H9 (cell line): ENCODE measurements at regions not wholly inside any gene's neighbourhood (a gene's known extent, or its start where the extent isn't known, plus 50 kb on each side); places are given as distances from the start of the nearest gene placed in this dataset.
"Not testable (repeated sequence)": the region's sequence is repeated elsewhere in the genome, so short reads cannot be mapped to it uniquely, and the experiment has no call there.

ENCODE experiments used
- DNase-seq: peaks from one replicate; pipeline ENCODE4 v3.0.0-alpha.2; 2017
- H2AFZ ChIP-seq: one replicate; pipeline ENCODE4 v1.6.1; 2013; ENCODE audit warnings: mild to moderate bottlenecking, low read length, control low read depth, moderate library complexity
- H2AK5ac ChIP-seq: 2 replicates; pipeline ENCODE4 v1.6.1; 2013; ENCODE audit warnings: low read length, control low read depth, mixed read lengths; ENCODE audit not compliant: insufficient read length
- H2BK120ac ChIP-seq: one replicate; pipeline ENCODE4 v1.6.1; 2013; ENCODE audit warnings: low read depth, mild to moderate bottlenecking, low read length, control low read depth, inconsistent platforms; ENCODE audit not compliant: poor library complexity, severe bottlenecking
- H2BK12ac ChIP-seq: 2 replicates; pipeline ENCODE4 v1.6.1; 2013; ENCODE audit warnings: low read length, control low read depth, mixed read lengths, low read depth; ENCODE audit not compliant: insufficient read length
- H2BK15ac ChIP-seq: 2 replicates; pipeline ENCODE4 v1.6.1; 2013; ENCODE audit warnings: low read depth, low read length, control low read depth
- H2BK20ac ChIP-seq: one replicate; pipeline ENCODE4 v1.6.1; 2013; ENCODE audit warnings: low read depth, mild to moderate bottlenecking, low read length, control low read depth, inconsistent platforms; ENCODE audit not compliant: poor library complexity, severe bottlenecking
- H2BK5ac ChIP-seq: 2 replicates; pipeline ENCODE4 v1.6.1; 2013; ENCODE audit warnings: low read length, control low read depth, mixed read lengths; ENCODE audit not compliant: insufficient read length
- H3K14ac ChIP-seq: 2 replicates; pipeline ENCODE4 v1.6.1; 2013; ENCODE audit warnings: low read length, control low read depth; ENCODE audit not compliant: insufficient read depth
- H3K18ac ChIP-seq: 2 replicates; pipeline ENCODE4 v1.6.1; 2013; ENCODE audit warnings: low read depth, mild to moderate bottlenecking, mixed read lengths, low read length, control low read depth; ENCODE audit not compliant: insufficient read length
- H3K23ac ChIP-seq: 2 replicates; pipeline ENCODE4 v1.6.1; 2013; ENCODE audit warnings: low read length, control low read depth, mixed read lengths, low read depth; ENCODE audit not compliant: insufficient read length
- H3K23me2 ChIP-seq: 2 replicates; pipeline ENCODE4 v1.6.1; 2013; ENCODE audit warnings: low read depth, mild to moderate bottlenecking, mixed read lengths, low read length, control low read depth; ENCODE audit not compliant: insufficient read length, poor library complexity, severe bottlenecking
- H3K27ac ChIP-seq: 2 replicates; pipeline ENCODE4 v1.5.1; 2013; ENCODE audit warnings: low read length, control low read depth, mixed read lengths, low read depth; ENCODE audit not compliant: insufficient read length
- H3K27me3 ChIP-seq: 2 replicates; pipeline ENCODE4 v1.6.1; 2013; ENCODE audit warnings: low read length, control low read depth, inconsistent platforms; ENCODE audit not compliant: insufficient read depth
- H3K4ac ChIP-seq: 2 replicates; pipeline ENCODE4 v1.6.1; 2013; ENCODE audit warnings: low read depth, mild to moderate bottlenecking, control low read depth, inconsistent platforms, low read length, moderate library complexity
- H3K4me1 ChIP-seq: 2 replicates; pipeline ENCODE4 v1.6.1; 2013; ENCODE audit warnings: low read length, control low read depth, inconsistent platforms; ENCODE audit not compliant: insufficient read depth
- H3K4me2 ChIP-seq: 2 replicates; pipeline ENCODE4 v1.6.1; 2013; ENCODE audit warnings: low read length, control low read depth, mixed read lengths; ENCODE audit not compliant: insufficient read length, insufficient read depth
- H3K56ac ChIP-seq: 2 replicates; pipeline ENCODE4 v1.6.1; 2013; ENCODE audit warnings: low read depth, mild to moderate bottlenecking, mixed read lengths, low read length, control low read depth; ENCODE audit not compliant: insufficient read length
- H3K79me1 ChIP-seq: 2 replicates; pipeline ENCODE4 v1.6.1; 2013; ENCODE audit warnings: low read depth, mild to moderate bottlenecking, moderate library complexity, low read length, control low read depth, inconsistent platforms; ENCODE audit not compliant: insufficient read depth, poor library complexity, severe bottlenecking
- H3K79me2 ChIP-seq: 2 replicates; pipeline ENCODE4 v1.6.1; 2013; ENCODE audit warnings: low read length, control low read depth, inconsistent platforms; ENCODE audit not compliant: insufficient read depth
- H3K9ac ChIP-seq: 2 replicates; pipeline ENCODE4 v1.6.1; 2013; ENCODE audit warnings: low read length, control low read depth, mixed read lengths; ENCODE audit not compliant: insufficient read length; ENCODE audit errors: extremely low read depth
- H3K9me3 ChIP-seq: one replicate; pipeline ENCODE4 v1.6.1; 2013; ENCODE audit warnings: low read depth, low read length, inconsistent platforms; ENCODE audit not compliant: control insufficient read depth
- H3T11ph ChIP-seq: one replicate; pipeline ENCODE4 v1.6.1; 2013; ENCODE audit warnings: mild to moderate bottlenecking, low read length, control low read depth, inconsistent platforms
- H4K20me1 ChIP-seq: one replicate; pipeline ENCODE4 v1.6.1; 2013; ENCODE audit not compliant: control insufficient read depth, insufficient read length, insufficient read depth
- H4K5ac ChIP-seq: 2 replicates; pipeline ENCODE4 v1.6.1; 2013; ENCODE audit warnings: low read depth, mild to moderate bottlenecking, mixed read lengths, low read length, control low read depth; ENCODE audit not compliant: insufficient read length
- H4K8ac ChIP-seq: replicated peaks from 2 replicates; pipeline ENCODE4 v1.6.1; 2013; ENCODE audit warnings: low read length, control low read depth, mixed read lengths, low read depth; ENCODE audit not compliant: insufficient read length
- H4K91ac ChIP-seq: 2 replicates; pipeline ENCODE4 v1.6.1; 2013; ENCODE audit warnings: low read depth, mild to moderate bottlenecking, moderate library complexity, mixed read lengths, low read length, control low read depth; ENCODE audit not compliant: insufficient read length
- H3K27ac Mint-ChIP-seq, 3 experiments: 2 replicates in 2 of 3; 3 replicates in 1 of 3; pipeline ENCODE4 v1.8.0; 2020 to 2021; ENCODE audit warnings: mixed read lengths in 3 of 3, mild to moderate bottlenecking in 1 of 3, moderate library complexity in 1 of 3
- H3K27me3 Mint-ChIP-seq: 2 replicates; pipeline ENCODE4 v1.8.0; 2021; ENCODE audit warnings: low read depth, mild to moderate bottlenecking, moderate library complexity, mixed read lengths
- H3K36me3 Mint-ChIP-seq, 3 experiments: 2 replicates in 2 of 3; 3 replicates in 1 of 3; pipeline ENCODE4 v1.8.0; 2020 to 2021; ENCODE audit warnings: low read depth in 3 of 3, mixed read lengths in 3 of 3; ENCODE audit not compliant: insufficient read depth in 1 of 3
- H3K4me1 Mint-ChIP-seq, 2 experiments: 2 replicates each; pipeline ENCODE4 v1.8.0; 2020; ENCODE audit warnings: mixed read lengths in 2 of 2
- H3K4me3 Mint-ChIP-seq, 2 experiments: 2 replicates in 1 of 2; 3 replicates in 1 of 2; pipeline ENCODE4 v1.8.0; 2020 to 2021; ENCODE audit warnings: mild to moderate bottlenecking in 2 of 2, mixed read lengths in 2 of 2, moderate library complexity in 1 of 2
- H3K9me3 Mint-ChIP-seq, 2 experiments: 2 replicates in 1 of 2; 3 replicates in 1 of 2; pipeline ENCODE4 v1.8.0; 2020; ENCODE audit warnings: mild to moderate bottlenecking in 2 of 2, mixed read lengths in 2 of 2, moderate library complexity in 1 of 2

GRCh38 chr19:34620134-34620533, 56.8 kb downstream of the SCGB2B2 start:
- H3K27ac ChIP-seq, H2BK12ac ChIP-seq, H4K91ac ChIP-seq, H3K56ac ChIP-seq, H3K4me3 Mint-ChIP-seq, H3K79me2 ChIP-seq, H4K5ac ChIP-seq, H3K9ac ChIP-seq, H2BK120ac ChIP-seq, H3K4ac ChIP-seq, H3K4me2 ChIP-seq, H3K36me3 Mint-ChIP-seq, H4K20me1 ChIP-seq, H2BK5ac ChIP-seq, H3K23ac ChIP-seq, H2AFZ ChIP-seq, H3T11ph ChIP-seq, H3K79me1 ChIP-seq, H3K4me1 Mint-ChIP-seq, H2BK15ac ChIP-seq, H4K8ac ChIP-seq, H3K23me2 ChIP-seq, H2AK5ac ChIP-seq, H3K14ac ChIP-seq, H3K27me3 Mint-ChIP-seq, H3K4me1 ChIP-seq, DNase-seq, H3K18ac ChIP-seq, H3K27me3 ChIP-seq, H3K27ac Mint-ChIP-seq, H2BK20ac ChIP-seq: not testable (repeated sequence)
- peaks cover 61 to 74% of the 10 kb centered on the region in 2 experiments for H3K9me3 Mint-ChIP-seq
- H3K9me3 ChIP-seq, result peaks cover 22% of the 10 kb centered on the region
